Pancreas (tissue), 10 donors: ENCODE measurements at regions not wholly inside any gene's neighbourhood (a gene's known extent, or its start where the extent isn't known, plus 50 kb on each side); places are given as distances from the start of the nearest gene placed in this dataset.
"Not testable (repeated sequence)": the region's sequence is repeated elsewhere in the genome, so short reads cannot be mapped to it uniquely, and the experiment has no call there.

Experiments used
- ATAC-seq, 4 donors: fragments of 200-7000 bp; cut with Tn5 transposase; one replicate each; pipeline versions ENCODE4 v1.8.0 to v1.9.1; 2020; ENCODE audit warnings: mild to moderate bottlenecking in 4 of 4, moderate library complexity in 4 of 4
- DNase-seq, 6 donors: peaks; one replicate each; pipeline ENCODE4 v3.0.0-alpha.2; 2020
- FAIRE-seq: peaks from 2 replicates; lab custom pipeline; 2012; peaks lifted over from hg19 to GRCh38; lab: Jason Lieb, UNC
- H3K27ac ChIP-seq, 4 donors: fragments of 200-600 bp; sonication (generic); 1 replicate in 3 of 4; 2 replicates in 1 of 4; pipeline versions ENCODE4 v1.5.0 to v1.8.0; 2020
- H3K27me3 ChIP-seq, 4 donors: fragments of 200-600 bp; one replicate each; pipeline ENCODE4 v1.8.0; 2021
- H3K36me3 ChIP-seq, 3 donors: fragments of 200-600 bp; sonication (generic) in 1 of 3; one replicate each; pipeline versions ENCODE4 v1.5.0 to v1.8.0; 2020 to 2021
- H3K4me1 ChIP-seq, 3 donors: fragments of 200-600 bp; one replicate each; pipeline ENCODE4 v1.8.0; 2021
- H3K4me3 ChIP-seq, 4 donors: fragments of 200-600 bp; sonication (generic) in 2 of 4; one replicate each; pipeline versions ENCODE4 v1.5.0 to v1.8.0; 2020 to 2021
- H3K9me3 ChIP-seq, 4 donors: fragments of 200-600 bp; one replicate each; pipeline ENCODE4 v1.8.0; 2021
- CTCF ChIP-seq, 4 donors: fragments of 200-600 bp; sonication (generic) in 3 of 4; IDR thresholded peaks; one replicate each; pipeline versions ENCODE4 v1.5.0 to v1.8.0; 2021; ENCODE audit warnings: antibody characterized with exemption in 4 of 4
- WGBS, 2 donors: extraction: QIAGEN DNeasy Blood & Tissue Kit; methylation state at CpG; one replicate each; pipeline ENCODE4 v1.1.7; 2013; 5-methylcytosine and 5-hydroxymethylcytosine counted together
- intact Hi-C, 3 donors: fragments of 100-400 bp; cut with DNase I; formaldehyde crosslinking; loops; one replicate each; pipeline versions ENCODE4 v1.11.1 to v1.14.2; 2022
- donor health status: healthy with polysubstance abuse.
- donor health status: DM: no; HTN: no; CAD: no; lungs with moderate emphysema.
- donor health status: DM: no; HTN: no; CAD: no.
- donor health status: control.
- donor health status: control.
- donor health status: Bipolar disorder and iron deficiency.
- donor health status: DM: yes; HTN: yes; CAD: no.
- donor health status: DM: no; HTN: no; CAD: no.
- donor health status: DM: no; HTN: no; CAD: no.
- donor health status: DM: yes; HTN: yes; CAD: no.

GRCh38 chr9:82894961-82895821, 167.8 kb downstream of the RASEF start:
- intact Hi-C loops, result no loop called here
- Histone ChIP-seq H3K27me3 (no peaks in the 10 kb centered on the region), H3K4me1 (no peaks in the 10 kb centered on the region), H3K4me3 (no peak overlapping the region), H3K9me3 (no peaks in the 10 kb centered on the region), H3K27ac (no peak overlapping the region), H3K36me3 (no peaks in the 10 kb centered on the region)
- peak; percentile 66 for FAIRE-seq
- WGBS, 2 donors, result 50 to 57% methylated on average over 4 of the region's 4 CpGs
- no peak for TF ChIP-seq CTCF (IDR thresholded peaks at IDR 0.05)
- ATAC-seq, result no peak
- DNase-seq, result no peak

DNA sequence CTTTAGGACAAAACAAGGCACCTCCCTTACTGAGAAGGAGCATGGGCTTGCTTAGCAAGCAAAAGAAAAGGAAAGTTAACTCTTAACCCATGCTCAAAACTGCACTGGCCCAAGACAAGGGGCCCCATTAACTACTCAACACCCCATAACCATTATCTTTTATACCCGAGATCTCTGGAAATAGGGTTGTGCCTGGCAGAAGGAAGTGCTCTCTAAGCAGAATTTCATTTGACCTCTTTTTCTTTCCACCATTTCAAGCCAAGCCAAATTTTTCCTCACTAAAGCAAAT, 167.2 kb downstream of the RASEF start:
- no peaks in the 10 kb centered on the region for H3K9me3 ChIP-seq
- H3K4me1 ChIP-seq, result no peaks in the 10 kb centered on the region
- ATAC-seq (no peak), FAIRE-seq (no peak), DNase-seq (no peak)
- H3K36me3 ChIP-seq, result no peaks in the 10 kb centered on the region
- H3K27me3 ChIP-seq, result no peaks in the 10 kb centered on the region
- TF ChIP-seq CTCF (IDR thresholded peaks at IDR 0.05), result no peak
- H3K27ac ChIP-seq, result no peak overlapping the region
- 55 to 74% methylated on average over 1 of the region's 1 CpG for WGBS, 2 donors
- H3K4me3 ChIP-seq, result no peak overlapping the region
- intact Hi-C loops, result no loop called here

- WGBS, 2 donors, result 78% methylated on average over 4 of the region's 4 CpGs
- intact Hi-C loops, result no loop called here
- Histone ChIP-seq H3K4me1 (no peaks in the 10 kb centered on the region), H3K36me3 (no peaks in the 10 kb centered on the region), H3K9me3 (no peaks in the 10 kb centered on the region), H3K27ac (no peak overlapping the region), H3K4me3 (no peak overlapping the region), H3K27me3 (no peaks in the 10 kb centered on the region)
- ATAC-seq, result no peak
- no peak for TF ChIP-seq CTCF (IDR thresholded peaks at IDR 0.05)
- DNase-seq, result no peak
- no peak for FAIRE-seq
Measured at GRCh38 chr9:82903503-82903902, 159.4 kb downstream of the RASEF start.

DNA sequence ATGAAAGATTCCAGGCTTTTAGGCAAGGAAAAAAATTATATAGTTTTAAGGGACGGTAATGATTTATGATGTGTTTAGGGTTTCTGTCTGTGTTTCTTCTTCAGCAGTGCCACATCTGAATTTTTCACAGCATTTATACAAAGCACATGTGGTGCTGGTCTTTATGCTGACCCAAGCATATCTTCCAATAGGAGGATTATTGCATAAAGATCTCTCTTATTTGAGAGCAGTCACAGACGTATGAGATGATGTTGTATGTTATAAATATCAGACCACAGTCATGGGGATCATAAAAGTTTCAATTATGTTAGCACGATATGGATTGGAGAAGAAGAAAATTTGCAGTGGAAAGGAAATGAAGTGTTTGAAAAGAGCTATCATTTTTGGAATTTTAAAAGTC, 150.9 kb downstream of the RASEF start:
- H3K9me3 ChIP-seq, result no peaks in the 10 kb centered on the region
- no peak for TF ChIP-seq CTCF (IDR thresholded peaks at IDR 0.05)
- intact Hi-C loops, result no loop called here
- H3K4me1 ChIP-seq, result no peaks in the 10 kb centered on the region
- ATAC-seq (no peak), DNase-seq (no peak), FAIRE-seq (no peak)
- H3K27ac ChIP-seq, result no peak overlapping the region
- 56 to 62% methylated on average over 3 of the region's 3 CpGs for WGBS, 2 donors
- H3K36me3 ChIP-seq, result no peaks in the 10 kb centered on the region
- H3K4me3 ChIP-seq, result no peak overlapping the region
- H3K27me3 ChIP-seq, result no peaks in the 10 kb centered on the region

GRCh38 chr9:82912645-82913044, 150.3 kb downstream of the RASEF start:
- Histone ChIP-seq H3K27ac (no peak overlapping the region), H3K27me3 (no peaks in the 10 kb centered on the region), H3K4me3 (no peak overlapping the region), H3K9me3 (no peaks in the 10 kb centered on the region), H3K36me3 (no peaks in the 10 kb centered on the region), H3K4me1 (no peaks in the 10 kb centered on the region)
- 9 to 18% methylated on average over 1 of the region's 1 CpG for WGBS, 2 donors
- intact Hi-C loops, result no loop called here
- DNase-seq (no peak), FAIRE-seq (no peak), ATAC-seq (no peak)
- TF ChIP-seq CTCF (IDR thresholded peaks at IDR 0.05), result no peak

DNA sequence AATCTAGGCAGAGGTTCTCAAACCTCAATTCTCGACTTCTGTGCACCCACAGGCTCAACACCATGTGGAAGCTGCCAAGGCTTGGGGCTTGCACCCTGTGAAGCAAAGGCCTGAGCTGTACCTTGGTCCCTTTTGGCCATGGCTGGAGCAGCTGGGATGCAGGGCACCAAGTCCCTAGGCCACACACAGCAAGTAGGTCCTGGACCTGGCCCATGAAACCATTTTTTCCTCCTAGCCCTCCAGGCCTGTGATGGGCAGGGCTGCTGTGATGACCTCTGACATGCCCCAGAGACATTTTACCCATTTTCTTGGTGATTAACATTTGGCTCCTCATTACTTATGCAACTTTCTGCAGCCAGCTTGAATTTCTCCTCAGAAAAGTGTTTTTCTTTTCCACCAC, 146.7 kb downstream of the RASEF start:
- FAIRE-seq, H3K4me1 ChIP-seq, DNase-seq, intact Hi-C loops, ATAC-seq, H3K36me3 ChIP-seq, H3K27me3 ChIP-seq, H3K9me3 ChIP-seq, H3K27ac ChIP-seq, H3K4me3 ChIP-seq: not testable (repeated sequence)
- 47 to 58% methylated on average over 1 of the region's 1 CpG for WGBS, 2 donors
